ENCODE measurements at regions not wholly inside any gene's neighbourhood (a gene's known extent, or its start where the extent isn't known, plus 50 kb on each side); places are given as distances from the start of the nearest gene placed in this dataset.

- H3K36me3 ChIP-seq (ENCODE audit: control insufficient read depth, insufficient read depth, low read length): no peaks in the 10 kb centered on the region
- no peak overlapping the region for H3K4me3 ChIP-seq (ENCODE audit: low read depth, low read length)
- H3K27me3 ChIP-seq (ENCODE audit: control insufficient read depth, insufficient read depth, low read length): no peaks in the 10 kb centered on the region
- H3K27ac ChIP-seq (ENCODE audit: low read depth, low read length): no peak overlapping the region
- H3K4me1 ChIP-seq (ENCODE audit: control insufficient read depth, insufficient read depth, low read length): no peaks in the 10 kb centered on the region
- DNase-seq (ENCODE audit: low read depth in 4 of 6, low spot score in 6 of 6): no peak
- 60% methylated on average over 1 of the region's 1 CpG for WGBS (ENCODE audit: insufficient coverage)
- H3K9me3 ChIP-seq (ENCODE audit: control insufficient read depth, insufficient read depth, low read length): no peaks in the 10 kb centered on the region
These were observed 209.5 kb downstream of the KLF5 start for GRCh38 chr13:73268306-73268705.

GRCh38 chr13:73266640-73267180 is 207.9 kb downstream of the KLF5 start:
- no peaks in the 10 kb centered on the region for H3K27me3 ChIP-seq (ENCODE audit: control insufficient read depth, insufficient read depth, low read length)
- no peaks in the 10 kb centered on the region for H3K4me1 ChIP-seq (ENCODE audit: control insufficient read depth, insufficient read depth, low read length)
- H3K27ac ChIP-seq (ENCODE audit: low read depth, low read length): no peak overlapping the region
- H3K9me3 ChIP-seq (ENCODE audit: control insufficient read depth, insufficient read depth, low read length): no peaks in the 10 kb centered on the region
- no peaks in the 10 kb centered on the region for H3K36me3 ChIP-seq (ENCODE audit: control insufficient read depth, insufficient read depth, low read length)
- DNase-seq (ENCODE audit: low read depth in 4 of 6, low spot score in 6 of 6): no peak
- WGBS (ENCODE audit: insufficient coverage): no CpG with 5 or more reads among the region's 3 CpGs
- H3K4me3 ChIP-seq (ENCODE audit: low read depth, low read length): no peak overlapping the region

- Histone ChIP-seq H3K27me3 (ENCODE audit: control insufficient read depth, insufficient read depth, low read length) (no peaks in the 10 kb centered on the region), H3K36me3 (ENCODE audit: control insufficient read depth, insufficient read depth, low read length) (no peaks in the 10 kb centered on the region), H3K27ac (ENCODE audit: low read depth, low read length) (no peak overlapping the region), H3K9me3 (ENCODE audit: control insufficient read depth, insufficient read depth, low read length) (no peaks in the 10 kb centered on the region), H3K4me3 (ENCODE audit: low read depth, low read length) (no peak overlapping the region), H3K4me1 (ENCODE audit: control insufficient read depth, insufficient read depth, low read length) (no peaks in the 10 kb centered on the region)
- no peak for DNase-seq (ENCODE audit: low read depth in 4 of 6, low spot score in 6 of 6)
- 96% methylated on average over 3 of the region's 5 CpGs for WGBS (ENCODE audit: insufficient coverage)
These were observed 204.2 kb downstream of the KLF5 start for GRCh38 chr13:73262862-73263627.

GRCh38 chr13:73261739-73262216 is 203.0 kb downstream of the KLF5 start:
- H3K9me3 ChIP-seq (ENCODE audit: control insufficient read depth, insufficient read depth, low read length): no peaks in the 10 kb centered on the region
- H3K4me1 ChIP-seq (ENCODE audit: control insufficient read depth, insufficient read depth, low read length): no peaks in the 10 kb centered on the region
- WGBS (ENCODE audit: insufficient coverage): 85% methylated on average over 2 of the region's 4 CpGs

GRCh38 chr13:73259061-73260017 is 200.5 kb downstream of the KLF5 start:
- Histone ChIP-seq H3K36me3 (ENCODE audit: control insufficient read depth, insufficient read depth, low read length) (no peaks in the 10 kb centered on the region), H3K4me1 (ENCODE audit: control insufficient read depth, insufficient read depth, low read length) (no peaks in the 10 kb centered on the region), H3K4me3 (ENCODE audit: low read depth, low read length) (no peak overlapping the region), H3K9me3 (ENCODE audit: control insufficient read depth, insufficient read depth, low read length) (no peaks in the 10 kb centered on the region), H3K27me3 (ENCODE audit: control insufficient read depth, insufficient read depth, low read length) (no peaks in the 10 kb centered on the region), H3K27ac (ENCODE audit: low read depth, low read length) (no peak overlapping the region)
- DNase-seq (ENCODE audit: low read depth in 4 of 6, low spot score in 6 of 6): peak in 1 of 6 donors; percentile 24
- 68% methylated on average over 5 of the region's 14 CpGs for WGBS (ENCODE audit: insufficient coverage)

More at GRCh38 chr13:73261739-73262216, 203.0 kb downstream of the KLF5 start:
- H3K27ac ChIP-seq (ENCODE audit: low read depth, low read length): no peak overlapping the region
- no peaks in the 10 kb centered on the region for H3K36me3 ChIP-seq (ENCODE audit: control insufficient read depth, insufficient read depth, low read length)
- DNase-seq (ENCODE audit: low read depth in 4 of 6, low spot score in 6 of 6): no peak
- H3K27me3 ChIP-seq (ENCODE audit: control insufficient read depth, insufficient read depth, low read length): no peaks in the 10 kb centered on the region
- H3K4me3 ChIP-seq (ENCODE audit: low read depth, low read length): no peak overlapping the region

GRCh38 chr13:73258406-73258805 is 199.6 kb downstream of the KLF5 start:
- no peaks in the 10 kb centered on the region for H3K36me3 ChIP-seq (ENCODE audit: control insufficient read depth, insufficient read depth, low read length)
- H3K4me3 ChIP-seq (ENCODE audit: low read depth, low read length): no peak overlapping the region
- WGBS (ENCODE audit: insufficient coverage): 90% methylated on average over 3 of the region's 4 CpGs
- H3K9me3 ChIP-seq (ENCODE audit: control insufficient read depth, insufficient read depth, low read length): no peaks in the 10 kb centered on the region
- no peak overlapping the region for H3K27ac ChIP-seq (ENCODE audit: low read depth, low read length)
- H3K27me3 ChIP-seq (ENCODE audit: control insufficient read depth, insufficient read depth, low read length): no peaks in the 10 kb centered on the region
- H3K4me1 ChIP-seq (ENCODE audit: control insufficient read depth, insufficient read depth, low read length): no peaks in the 10 kb centered on the region
- no peak for DNase-seq (ENCODE audit: low read depth in 4 of 6, low spot score in 6 of 6)

- 57% methylated on average over 1 of the region's 2 CpGs for WGBS (ENCODE audit: insufficient coverage)
- no peak overlapping the region for H3K4me3 ChIP-seq (ENCODE audit: low read depth, low read length)
- no peaks in the 10 kb centered on the region for H3K9me3 ChIP-seq (ENCODE audit: control insufficient read depth, insufficient read depth, low read length)
- H3K4me1 ChIP-seq (ENCODE audit: control insufficient read depth, insufficient read depth, low read length): no peaks in the 10 kb centered on the region
- H3K27ac ChIP-seq (ENCODE audit: low read depth, low read length): no peak overlapping the region
- no peak for DNase-seq (ENCODE audit: low read depth in 4 of 6, low spot score in 6 of 6)
- H3K36me3 ChIP-seq (ENCODE audit: control insufficient read depth, insufficient read depth, low read length): no peaks in the 10 kb centered on the region
- H3K27me3 ChIP-seq (ENCODE audit: control insufficient read depth, insufficient read depth, low read length): no peaks in the 10 kb centered on the region
These were observed 196.0 kb downstream of the KLF5 start for GRCh38 chr13:73254827-73255226.

- peak in 1 of 6 donors; percentile 14 for DNase-seq (ENCODE audit: low read depth in 4 of 6, low spot score in 6 of 6)
- Histone ChIP-seq H3K9me3 (ENCODE audit: control insufficient read depth, insufficient read depth, low read length) (no peaks in the 10 kb centered on the region), H3K36me3 (ENCODE audit: control insufficient read depth, insufficient read depth, low read length) (no peaks in the 10 kb centered on the region), H3K4me3 (ENCODE audit: low read depth, low read length) (no peak overlapping the region), H3K4me1 (ENCODE audit: control insufficient read depth, insufficient read depth, low read length) (no peaks in the 10 kb centered on the region), H3K27ac (ENCODE audit: low read depth, low read length) (no peak overlapping the region), H3K27me3 (ENCODE audit: control insufficient read depth, insufficient read depth, low read length) (no peaks in the 10 kb centered on the region)
- WGBS (ENCODE audit: insufficient coverage): no CpG with 5 or more reads among the region's 1 CpG
These were observed 192.9 kb downstream of the KLF5 start for GRCh38 chr13:73251626-73252265.

- Histone ChIP-seq H3K27ac (ENCODE audit: low read depth, low read length) (no peak overlapping the region), H3K9me3 (ENCODE audit: control insufficient read depth, insufficient read depth, low read length) (no peaks in the 10 kb centered on the region), H3K4me1 (ENCODE audit: control insufficient read depth, insufficient read depth, low read length) (no peaks in the 10 kb centered on the region), H3K27me3 (ENCODE audit: control insufficient read depth, insufficient read depth, low read length) (no peaks in the 10 kb centered on the region), H3K36me3 (ENCODE audit: control insufficient read depth, insufficient read depth, low read length) (no peaks in the 10 kb centered on the region), H3K4me3 (ENCODE audit: low read depth, low read length) (no peak overlapping the region)
- 95% methylated on average over 7 of the region's 7 CpGs for WGBS (ENCODE audit: insufficient coverage)
- no peak for DNase-seq (ENCODE audit: low read depth in 4 of 6, low spot score in 6 of 6)
These were observed 191.3 kb downstream of the KLF5 start for GRCh38 chr13:73250061-73250460.

All from spinal cord (tissue), 9 donors.